Caco-2 (cell line): ENCODE measurements at regions not wholly inside any gene's neighbourhood (a gene's known extent, or its start where the extent isn't known, plus 50 kb on each side); places are given as distances from the start of the nearest gene placed in this dataset.

Experiments
- BruUV-seq: library from RNA; stranded (reverse); fragments of 400-500 nt; replicated peaks from 2 replicates; lab custom pipeline; 2021; lab: Mats Ljungman, UMichigan
- CTCF ChIA-PET: fragments of 300-600 bp; sonication (Branson Sonifier 250); formaldehyde crosslinking; loops from one replicate; lab custom pipeline; 2022; ENCODE audit warnings: antibody characterized with exemption; lab: Charles Lee
- POLR2A ChIA-PET: fragments of 300-600 bp; sonication (Branson Sonifier 250); formaldehyde crosslinking; loops from one replicate; lab custom pipeline; 2022; ENCODE audit warnings: antibody characterized with exemption; lab: Charles Lee
- DNase-seq, 2 experiments: peaks; one replicate each; pipeline versions ENCODE4 v3.0.0 to v3.0.0-alpha.2; 2020 to 2022
- H3K27me3 ChIP-seq: replicated peaks from 2 replicates; pipeline ENCODE4 v1.6.0; 2011; ENCODE audit warnings: low read length; ENCODE audit not compliant: control insufficient read depth, insufficient read depth
- H3K36me3 ChIP-seq: 2 replicates; pipeline ENCODE4 v1.5.1; 2011; ENCODE audit warnings: low read length; ENCODE audit not compliant: control insufficient read depth, insufficient read depth
- H3K4me1 ChIP-seq: fragments of 250-450 bp; sonication (Bioruptor Pico); 2 replicates; pipeline ENCODE4 v1.5.1; 2020; ENCODE audit warnings: mild to moderate bottlenecking
- H3K4me3 ChIP-seq: 2 replicates; pipeline ENCODE4 v1.5.1; 2011; ENCODE audit warnings: low read depth, mild to moderate bottlenecking, control low read depth, low read length
- H3K9me3 ChIP-seq: fragments of 250-450 bp; sonication (Bioruptor Pico); 2 replicates; pipeline ENCODE4 v1.5.1; 2020; ENCODE audit warnings: mild to moderate bottlenecking, moderate library complexity
- H3K27ac Mint-ChIP-seq: one replicate; pipeline ENCODE4 v1.8.0; 2022; ENCODE audit warnings: mixed read lengths; ENCODE audit not compliant: unreplicated experiment
- H3K27me3 Mint-ChIP-seq: one replicate; pipeline ENCODE4 v1.8.0; 2022; ENCODE audit warnings: mixed read lengths; ENCODE audit not compliant: insufficient read depth, unreplicated experiment
- H3K36me3 Mint-ChIP-seq: one replicate; pipeline ENCODE4 v1.8.0; 2022; ENCODE audit warnings: mild to moderate bottlenecking, mixed read lengths; ENCODE audit not compliant: insufficient read depth, unreplicated experiment
- H3K4me1 Mint-ChIP-seq: one replicate; pipeline ENCODE4 v1.8.0; 2022; ENCODE audit warnings: low read depth, mixed read lengths; ENCODE audit not compliant: unreplicated experiment
- H3K4me3 Mint-ChIP-seq: one replicate; pipeline ENCODE4 v1.8.0; 2022; ENCODE audit warnings: mild to moderate bottlenecking, moderate library complexity, mixed read lengths; ENCODE audit not compliant: unreplicated experiment
- H3K9me3 Mint-ChIP-seq: one replicate; pipeline ENCODE4 v1.8.0; 2022; ENCODE audit warnings: mixed read lengths; ENCODE audit not compliant: unreplicated experiment
- CTCF ChIP-seq, 2 experiments: fragments of 200-600 bp in 1 of 2; IDR thresholded peaks; 1 replicate in 1 of 2; 2 replicates in 1 of 2; pipeline versions ENCODE4 v1.5.1 to v1.8.0; 2011 to 2022; ENCODE audit warnings: antibody characterized with exemption in 1 of 2, control low read depth in 1 of 2, inconsistent platforms in 1 of 2, low read depth in 1 of 2, low read length in 1 of 2, mild to moderate bottlenecking in 1 of 2, moderate library complexity in 1 of 2; ENCODE audit not compliant: insufficient read depth in 1 of 2, severe bottlenecking in 1 of 2, unreplicated experiment in 1 of 2
- intact Hi-C: fragments of 100-400 bp; cut with micrococcal nuclease; formaldehyde crosslinking; loops from one replicate; pipeline ENCODE4 v1.10.0; 2022; ENCODE audit not compliant: unreplicated experiment

GRCh38 chr5:35333366-35333765 is 103.1 kb upstream of the PRLR start:
- no peak for DNase-seq

GRCh38 chr5:35331956-35332950 is 102.0 kb upstream of the PRLR start:
- TF ChIP-seq CTCF (IDR thresholded peaks at IDR 0.05; ENCODE audit: insufficient read depth in 1 of 2, low read depth in 1 of 2, low read length in 1 of 2, severe bottlenecking in 1 of 2, unreplicated experiment in 1 of 2), result no peak
- intact Hi-C loops, result no loop called here
- H3K36me3 ChIP-seq, result no peaks in the 10 kb centered on the region
- no peak for DNase-seq
- no peaks in the 10 kb centered on the region for H3K36me3 Mint-ChIP-seq
- CTCF ChIA-PET, result no interaction called here
- no peaks in the 10 kb centered on the region for H3K4me1 ChIP-seq
- H3K27me3 ChIP-seq, result no peaks in the 10 kb centered on the region
- H3K9me3 ChIP-seq, result no peaks in the 10 kb centered on the region
- H3K4me1 Mint-ChIP-seq, result no peaks in the 10 kb centered on the region
- H3K4me3 Mint-ChIP-seq, result no peak overlapping the region
- no TSS peak for BruUV-seq
- POLR2A ChIA-PET, result no interaction called here
- H3K4me3 ChIP-seq, result no peak overlapping the region
- peaks cover 11% of the 10 kb centered on the region for H3K27me3 Mint-ChIP-seq
- no peak overlapping the region for H3K27ac Mint-ChIP-seq
- no peaks in the 10 kb centered on the region for H3K9me3 Mint-ChIP-seq

More at GRCh38 chr5:35333366-35333765, 103.1 kb upstream of the PRLR start:
- no peak overlapping the region for H3K4me3 Mint-ChIP-seq
- H3K27me3 ChIP-seq, result no peaks in the 10 kb centered on the region
- no TSS peak for BruUV-seq
- H3K4me1 Mint-ChIP-seq, result no peaks in the 10 kb centered on the region
- H3K4me1 ChIP-seq, result no peaks in the 10 kb centered on the region
- intact Hi-C loops, result no loop called here
- H3K4me3 ChIP-seq, result no peak overlapping the region
- H3K27me3 Mint-ChIP-seq, result peaks cover 11% of the 10 kb centered on the region
- H3K27ac Mint-ChIP-seq, result no peak overlapping the region
- H3K9me3 ChIP-seq, result no peaks in the 10 kb centered on the region
- POLR2A ChIA-PET, result no interaction called here
- H3K36me3 Mint-ChIP-seq, result no peaks in the 10 kb centered on the region
- TF ChIP-seq CTCF (IDR thresholded peaks at IDR 0.05; ENCODE audit: insufficient read depth in 1 of 2, low read depth in 1 of 2, low read length in 1 of 2, severe bottlenecking in 1 of 2, unreplicated experiment in 1 of 2), result no peak
- CTCF ChIA-PET, result no interaction called here
- H3K9me3 Mint-ChIP-seq, result no peaks in the 10 kb centered on the region
- H3K36me3 ChIP-seq, result no peaks in the 10 kb centered on the region

- BruUV-seq, result no TSS peak
- POLR2A ChIA-PET, result no interaction called here
- no peaks in the 10 kb centered on the region for H3K27me3 Mint-ChIP-seq
- H3K9me3 Mint-ChIP-seq, result no peaks in the 10 kb centered on the region
- no peaks in the 10 kb centered on the region for H3K36me3 Mint-ChIP-seq
- Histone ChIP-seq H3K4me1 (no peaks in the 10 kb centered on the region), H3K27me3 (no peaks in the 10 kb centered on the region), H3K9me3 (no peaks in the 10 kb centered on the region), H3K4me3 (no peak overlapping the region), H3K36me3 (no peaks in the 10 kb centered on the region)
- CTCF ChIA-PET, result no interaction called here
- no peak for TF ChIP-seq CTCF (IDR thresholded peaks at IDR 0.05; ENCODE audit: insufficient read depth in 1 of 2, low read depth in 1 of 2, low read length in 1 of 2, severe bottlenecking in 1 of 2, unreplicated experiment in 1 of 2)
- intact Hi-C loops, result no loop called here
- no peak overlapping the region for H3K27ac Mint-ChIP-seq
- no peak for DNase-seq
- H3K4me1 Mint-ChIP-seq, result no peaks in the 10 kb centered on the region
- no peak overlapping the region for H3K4me3 Mint-ChIP-seq
Measured at GRCh38 chr5:35325836-35326235, 95.5 kb upstream of the PRLR start.
